Osteocyte (in vitro differentiated cells): ENCODE measurements at regions not wholly inside any gene's neighbourhood (a gene's known extent, or its start where the extent isn't known, plus 50 kb on each side); places are given as distances from the start of the nearest gene placed in this dataset.
A peak's percentile ranks its signal among the peaks of the same experiment; 100 is the strongest.

Experiments
- DNase-seq: peaks from one replicate; pipeline ENCODE4 v3.0.0; 2021; ENCODE audit warnings: mixed read lengths; ENCODE audit not compliant: unreplicated experiment; ENCODE audit errors: extremely low spot score
- H3K27ac Mint-ChIP-seq: one replicate; pipeline ENCODE4 v1.8.0; 2021; ENCODE audit warnings: mild to moderate bottlenecking, mixed read lengths; ENCODE audit not compliant: unreplicated experiment
- H3K27me3 Mint-ChIP-seq: one replicate; pipeline ENCODE4 v1.8.0; 2021; ENCODE audit warnings: mixed read lengths; ENCODE audit not compliant: unreplicated experiment
- H3K36me3 Mint-ChIP-seq: one replicate; pipeline ENCODE4 v1.8.0; 2021; ENCODE audit warnings: mixed read lengths; ENCODE audit not compliant: unreplicated experiment
- H3K4me1 Mint-ChIP-seq: one replicate; pipeline ENCODE4 v1.8.0; 2021; ENCODE audit warnings: mixed read lengths; ENCODE audit not compliant: unreplicated experiment
- H3K4me3 Mint-ChIP-seq: one replicate; pipeline ENCODE4 v1.8.0; 2021; ENCODE audit warnings: mild to moderate bottlenecking, moderate library complexity, mixed read lengths; ENCODE audit not compliant: unreplicated experiment
- H3K9me3 Mint-ChIP-seq: one replicate; pipeline ENCODE4 v1.8.0; 2021; ENCODE audit warnings: mixed read lengths; ENCODE audit not compliant: unreplicated experiment
- CTCF ChIP-seq: fragments of 200-600 bp; sonication (generic); IDR thresholded peaks from 2 replicates; pipeline ENCODE4 v1.5.0; 2021; ENCODE audit warnings: antibody characterized with exemption, mild to moderate bottlenecking, moderate library complexity

GRCh38 chr21:36211660-36212512 is 55.3 kb downstream of the DOP1B start:
- H3K4me3 Mint-ChIP-seq = no peak overlapping the region
- no peaks in the 10 kb centered on the region for H3K9me3 Mint-ChIP-seq
- peak overlapping the region; percentile 59 for H3K27ac Mint-ChIP-seq
- H3K36me3 Mint-ChIP-seq = peaks cover 6% of the 10 kb centered on the region
- TF ChIP-seq CTCF = no peak
- peaks cover 42% of the 10 kb centered on the region for H3K4me1 Mint-ChIP-seq
- H3K27me3 Mint-ChIP-seq = no peaks in the 10 kb centered on the region
- DNase-seq = no peak

GRCh38 chr21:36212513-36212780 is 55.8 kb downstream of the DOP1B start:
- H3K9me3 Mint-ChIP-seq = no peaks in the 10 kb centered on the region
- peak overlapping the region; percentile 59 for H3K27ac Mint-ChIP-seq
- peaks cover 41% of the 10 kb centered on the region for H3K4me1 Mint-ChIP-seq
- H3K27me3 Mint-ChIP-seq = no peaks in the 10 kb centered on the region
- no peak for DNase-seq
- H3K36me3 Mint-ChIP-seq = peaks cover 8% of the 10 kb centered on the region
- TF ChIP-seq CTCF = no peak
- H3K4me3 Mint-ChIP-seq = no peak overlapping the region

GRCh38 chr21:36214561-36214960 is 57.9 kb downstream of the DOP1B start:
- no peak for DNase-seq
- H3K36me3 Mint-ChIP-seq = peaks cover 10% of the 10 kb centered on the region
- peaks cover 30% of the 10 kb centered on the region for H3K4me1 Mint-ChIP-seq
- no peak for TF ChIP-seq CTCF
- H3K27me3 Mint-ChIP-seq = no peaks in the 10 kb centered on the region
- no peaks in the 10 kb centered on the region for H3K9me3 Mint-ChIP-seq
- H3K27ac Mint-ChIP-seq = no peak overlapping the region
- no peak overlapping the region for H3K4me3 Mint-ChIP-seq

GRCh38 chr21:36217743-36218142 is 61.1 kb downstream of the DOP1B start:
- no peak for DNase-seq
- H3K4me3 Mint-ChIP-seq = no peak overlapping the region
- H3K9me3 Mint-ChIP-seq = no peaks in the 10 kb centered on the region
- H3K4me1 Mint-ChIP-seq = peaks cover under 1% of the 10 kb centered on the region
- no peak for TF ChIP-seq CTCF
- no peaks in the 10 kb centered on the region for H3K27me3 Mint-ChIP-seq
- H3K27ac Mint-ChIP-seq = no peak overlapping the region
- peaks cover 10% of the 10 kb centered on the region for H3K36me3 Mint-ChIP-seq

- peak overlapping the region; percentile 20 for H3K27ac Mint-ChIP-seq
- H3K4me3 Mint-ChIP-seq = no peak overlapping the region
- no peak for TF ChIP-seq CTCF
- H3K4me1 Mint-ChIP-seq = no peaks in the 10 kb centered on the region
- no peak for DNase-seq
- peaks cover 10% of the 10 kb centered on the region for H3K36me3 Mint-ChIP-seq
- no peaks in the 10 kb centered on the region for H3K9me3 Mint-ChIP-seq
- H3K27me3 Mint-ChIP-seq = no peaks in the 10 kb centered on the region
These were observed 62.1 kb downstream of the DOP1B start for GRCh38 chr21:36218691-36219090.
